ENCODE measurements at regions not wholly inside any gene's neighbourhood (a gene's known extent, or its start where the extent isn't known, plus 50 kb on each side); places are given as distances from the start of the nearest gene placed in this dataset.

DNA sequence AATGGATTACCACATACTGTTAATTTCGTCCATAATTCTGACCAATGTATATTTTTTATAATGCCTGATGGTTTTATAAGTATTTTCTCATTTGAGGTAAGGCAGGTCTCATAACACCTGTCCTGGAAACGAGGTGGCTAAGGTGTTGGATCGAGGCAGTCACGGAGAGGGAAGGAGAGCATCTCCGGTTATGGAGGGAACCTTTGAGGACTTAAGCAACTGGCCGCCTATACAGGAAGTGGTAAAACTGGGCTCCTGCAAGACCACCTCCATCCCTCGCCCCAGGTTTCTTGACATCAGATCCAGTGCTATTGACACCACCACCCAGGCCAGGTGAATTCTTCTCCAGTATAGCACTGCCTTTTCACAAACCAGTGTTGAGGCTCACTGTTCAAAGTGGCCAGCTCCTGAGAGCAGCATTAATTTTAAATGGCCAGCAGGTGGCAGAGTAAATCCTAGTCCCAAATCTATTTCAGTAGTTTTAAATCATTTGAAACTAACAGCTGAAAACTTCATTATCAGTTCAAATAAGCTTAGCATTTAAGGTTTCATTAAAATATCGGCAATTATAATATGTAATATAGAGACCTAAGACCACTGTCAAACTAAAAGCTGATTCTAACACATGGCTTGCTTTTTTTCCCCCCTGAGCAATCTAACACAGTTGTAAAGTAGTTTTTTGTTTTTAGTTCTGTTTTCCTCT is 100.8 kb downstream of the PPM1A start:
- peak; percentile 62 for DNase-seq

DNA sequence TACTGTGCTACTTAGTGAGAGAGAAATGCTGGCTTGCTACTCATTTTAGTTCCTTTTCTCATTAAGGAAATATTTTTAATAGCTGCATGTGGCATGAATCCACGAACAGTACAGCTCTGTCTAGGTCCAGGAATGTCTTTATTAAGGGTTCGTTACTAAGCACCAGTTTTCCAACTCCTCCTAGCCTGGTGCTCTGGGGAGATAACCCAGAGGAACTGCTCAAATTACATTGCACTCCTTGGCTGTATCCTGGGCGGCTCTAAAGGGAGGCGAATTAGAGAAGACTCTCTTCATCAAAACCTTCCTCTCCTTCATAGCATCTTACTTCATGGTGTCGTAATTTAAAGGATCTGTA is 101.3 kb downstream of the PPM1A start:
- peak; percentile 43 for DNase-seq

DNA sequence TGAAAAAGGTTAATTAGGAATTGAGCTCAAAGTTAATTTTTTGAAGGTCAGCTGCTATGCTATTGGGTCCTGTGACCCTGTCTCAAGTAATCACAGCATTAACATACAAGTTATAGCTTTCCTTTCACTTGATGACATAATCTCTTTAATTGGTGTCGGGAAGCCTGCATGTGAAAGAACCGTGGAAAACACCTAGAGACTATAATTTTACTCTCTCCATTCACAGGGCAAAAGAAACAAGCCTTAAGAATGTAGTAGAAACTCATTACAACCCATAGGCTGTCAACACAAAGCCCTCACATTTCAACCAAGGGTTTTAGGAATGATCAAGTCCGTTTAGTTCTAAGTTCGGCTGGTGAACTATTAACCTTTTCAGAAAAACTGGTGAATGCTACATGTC is 104.4 kb downstream of the PPM1A start:
- DNase-seq, result no peak

DNA sequence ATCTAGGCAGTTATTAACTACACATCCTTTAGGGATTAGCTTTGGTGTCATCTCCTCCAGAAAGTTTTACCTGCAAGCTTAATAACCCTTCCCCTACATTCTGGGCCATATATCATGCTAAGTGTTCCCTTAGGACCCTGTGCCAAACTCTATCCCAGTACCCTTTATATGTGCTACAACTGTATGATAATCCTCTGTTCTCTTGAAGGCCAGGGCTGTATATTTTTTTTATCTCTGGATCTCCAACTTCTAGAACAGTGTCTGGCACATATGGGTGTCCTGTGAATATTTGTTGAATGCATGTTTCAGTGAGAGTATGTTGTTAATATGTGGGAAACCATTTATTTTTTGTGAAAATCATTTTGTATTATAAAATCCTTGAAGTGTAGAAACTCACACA is 106.7 kb downstream of the PPM1A start:
- DNase-seq, result no peak

DNA sequence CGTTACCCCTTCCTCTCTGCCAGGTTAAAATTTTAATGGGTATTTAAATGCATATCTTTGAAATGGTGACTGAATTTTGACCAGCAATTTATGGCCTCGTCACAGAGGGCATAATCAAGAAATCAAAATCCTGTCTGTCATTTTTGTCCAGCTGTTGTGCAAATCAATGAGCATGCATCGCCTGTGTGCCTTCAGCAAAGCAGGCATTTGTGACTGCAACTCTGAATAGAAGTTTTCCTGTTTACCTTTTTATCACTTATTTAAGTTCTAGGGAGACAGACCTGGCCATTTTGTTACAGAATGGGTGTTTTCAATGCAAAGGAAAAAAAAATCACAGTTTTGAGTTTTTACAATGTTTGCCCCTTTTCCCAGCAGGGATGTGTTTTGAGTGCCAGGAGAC is 107.4 kb downstream of the PPM1A start:
- no peak for DNase-seq

DNA sequence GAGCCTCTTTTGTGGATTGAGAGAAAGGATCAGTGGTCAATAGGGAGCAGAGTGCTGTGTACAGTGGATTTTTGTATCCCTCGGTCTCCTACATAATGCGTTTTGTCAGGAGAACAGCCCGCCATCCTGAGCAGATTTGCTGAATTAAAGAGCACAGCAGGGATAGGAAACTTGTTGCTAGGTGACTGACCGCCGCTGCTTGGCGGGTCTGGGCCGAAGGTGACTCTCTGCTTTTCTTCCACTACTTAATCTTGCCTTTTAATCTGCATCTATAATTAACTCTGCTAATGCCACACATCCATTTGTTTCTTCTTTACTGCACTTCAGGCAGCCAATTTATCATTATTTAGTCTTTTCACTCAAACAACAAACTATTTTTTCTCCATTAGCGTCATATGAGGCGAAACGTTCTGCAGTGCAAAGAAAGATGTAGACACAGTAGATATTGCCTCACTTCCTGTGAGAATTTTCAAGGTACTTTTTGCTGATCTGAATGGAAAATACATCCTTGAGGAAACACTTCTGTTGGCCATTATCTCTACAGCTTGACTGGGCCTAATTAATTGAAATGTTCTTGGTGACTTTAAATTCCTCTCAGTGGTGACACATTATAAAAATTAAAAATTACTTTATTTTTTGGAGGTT is 108.0 kb downstream of the PPM1A start:
- DNase-seq, result peak; percentile 5

DNA sequence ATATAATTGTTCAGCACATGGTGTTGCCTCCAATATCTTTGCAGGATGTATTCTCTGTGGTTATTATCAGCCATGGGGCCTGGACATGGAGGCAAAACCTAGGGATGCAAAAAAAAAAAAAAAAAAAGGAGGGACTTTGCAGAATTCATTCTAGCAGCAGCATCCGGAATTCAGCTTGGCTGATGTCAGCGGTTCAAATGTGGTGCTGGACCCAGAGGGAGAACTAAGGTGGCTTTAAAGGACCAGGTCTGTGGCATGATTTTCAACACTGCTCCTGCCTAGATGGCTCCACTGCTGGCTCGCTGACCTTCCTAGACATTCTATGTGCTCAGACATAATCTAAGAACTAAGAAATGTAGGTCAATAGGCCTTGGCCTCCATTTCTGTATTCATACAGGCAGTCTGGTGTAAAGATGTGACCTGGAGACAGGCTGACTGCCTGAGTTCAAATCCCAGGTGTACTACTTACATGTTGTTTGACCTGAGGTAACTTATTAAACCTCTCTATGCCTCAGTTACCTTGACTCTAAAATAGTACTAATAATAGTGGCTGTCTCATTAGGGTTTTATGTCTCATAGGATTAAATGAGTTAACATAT is 108.6 kb downstream of the PPM1A start:
- no peak for DNase-seq

DNA sequence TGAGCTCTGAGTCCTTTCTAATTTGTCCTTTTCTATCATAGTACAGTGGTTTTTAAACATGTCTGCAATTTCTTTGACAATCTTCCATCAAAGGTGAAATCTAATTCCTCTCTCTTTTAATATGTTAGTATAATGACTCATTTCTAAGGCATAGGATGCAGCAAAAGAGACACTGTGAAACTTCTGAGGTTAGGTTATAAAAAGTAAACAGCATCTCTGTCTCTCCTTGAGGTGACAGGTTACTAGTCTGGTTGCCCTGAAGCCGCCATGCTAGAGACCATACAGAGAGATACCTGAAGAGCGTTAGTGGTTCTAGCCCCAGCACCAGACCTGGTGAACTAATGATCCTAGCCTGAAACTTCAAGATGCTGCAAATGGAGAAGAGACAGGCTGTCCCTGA is 114.3 kb downstream of the PPM1A start:
- no peak for DNase-seq

DNA sequence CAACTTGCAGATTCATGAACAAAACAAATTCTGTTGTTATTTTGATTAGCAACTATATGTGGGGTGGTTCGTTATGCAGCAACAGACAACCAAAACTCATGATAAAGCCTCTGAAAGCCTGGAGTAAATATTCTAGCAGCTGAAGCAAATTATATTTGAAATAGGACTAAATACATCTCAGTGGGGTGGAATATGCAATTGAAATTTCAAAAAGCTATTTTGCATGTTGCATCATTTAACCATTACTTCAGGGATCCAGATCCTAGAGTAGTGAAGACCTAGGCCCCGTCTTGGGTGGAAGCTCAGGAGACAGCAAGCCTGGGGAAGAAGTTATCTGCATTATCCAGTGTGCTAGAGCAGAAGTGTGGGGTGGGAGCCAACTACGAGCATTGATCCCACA is 114.7 kb downstream of the PPM1A start:
- no peak for DNase-seq

DNA sequence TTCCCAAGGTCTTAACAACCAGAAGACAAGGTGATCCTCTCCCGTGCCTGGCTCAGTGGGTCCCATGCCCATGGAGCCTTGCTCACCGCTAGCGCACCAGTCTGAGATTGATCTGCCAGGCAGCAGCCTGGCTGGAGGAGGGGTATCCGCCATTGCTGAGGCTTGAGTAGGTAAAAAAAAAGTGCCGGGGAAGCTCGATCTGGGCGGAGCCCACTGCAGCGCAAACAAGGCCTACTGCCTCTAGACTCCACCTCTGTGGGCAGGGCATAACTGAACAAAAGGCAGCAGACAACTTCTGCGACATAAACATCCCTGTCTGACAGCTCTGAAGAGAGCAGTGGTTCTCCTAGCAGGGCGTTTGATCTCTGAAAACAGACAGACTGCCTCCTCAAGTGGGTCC is 104.0 kb downstream of the C14orf39 start:
- no peak for DNase-seq

Measured in muscle of arm (tissue), 1 donor.